ENCODE measurements at regions not wholly inside any gene's neighbourhood (a gene's known extent, or its start where the extent isn't known, plus 50 kb on each side); places are given as distances from the start of the nearest gene placed in this dataset.

- TF ChIP-seq CTCF (IDR thresholded peaks at IDR 0.05) (no peak), POLR2AphosphoS5 (IDR thresholded peaks at IDR 0.05) (no peak), POLR2A (IDR thresholded peaks at IDR 0.05) (no peak)
Measured at GRCh38 chr11:92892802-92893684, 76.4 kb upstream of the MTNR1B start.

Data from transverse colon (tissue), 4 donors.